ENCODE measurements at regions not wholly inside any gene's neighbourhood (a gene's known extent, or its start where the extent isn't known, plus 50 kb on each side); places are given as distances from the start of the nearest gene placed in this dataset.

GRCh38 chr7:67598469-67598868, 601.8 kb downstream of the TYW1 start:
- no peaks in the 10 kb centered on the region for H3K36me3 Mint-ChIP-seq (ENCODE audit: insufficient read depth)
- peaks cover 8% of the 10 kb centered on the region for H3K9me3 Mint-ChIP-seq
- no peak for DNase-seq (ENCODE audit: low spot score in 2 of 2)
- H3K4me1 Mint-ChIP-seq: no peaks in the 10 kb centered on the region
- no peak for ATAC-seq (replicated peaks; ENCODE audit: extremely low read depth, poor library complexity, severe bottlenecking)
- no peaks in the 10 kb centered on the region for H3K27me3 Mint-ChIP-seq
- H3K27ac Mint-ChIP-seq (ENCODE audit: low read depth): no peak overlapping the region
- H3K4me3 Mint-ChIP-seq: no peak overlapping the region

GRCh38 chr7:67599331-67600062, 602.9 kb downstream of the TYW1 start:
- H3K4me1 Mint-ChIP-seq: no peaks in the 10 kb centered on the region
- peaks cover 8% of the 10 kb centered on the region for H3K9me3 Mint-ChIP-seq
- no peaks in the 10 kb centered on the region for H3K27me3 Mint-ChIP-seq
- DNase-seq (ENCODE audit: low spot score in 2 of 2) (no peak), ATAC-seq (replicated peaks; ENCODE audit: extremely low read depth, poor library complexity, severe bottlenecking) (no peak)
- no peak overlapping the region for H3K27ac Mint-ChIP-seq (ENCODE audit: low read depth)
- no peaks in the 10 kb centered on the region for H3K36me3 Mint-ChIP-seq (ENCODE audit: insufficient read depth)
- no peak overlapping the region for H3K4me3 Mint-ChIP-seq

GRCh38 chr7:67602246-67602887, 605.7 kb downstream of the TYW1 start:
- H3K4me1 Mint-ChIP-seq: no peaks in the 10 kb centered on the region
- no peak for ATAC-seq (replicated peaks; ENCODE audit: extremely low read depth, poor library complexity, severe bottlenecking)
- H3K36me3 Mint-ChIP-seq (ENCODE audit: insufficient read depth): no peaks in the 10 kb centered on the region
- H3K9me3 Mint-ChIP-seq: peaks cover 20% of the 10 kb centered on the region
- H3K27me3 Mint-ChIP-seq: no peaks in the 10 kb centered on the region
- H3K4me3 Mint-ChIP-seq: no peak overlapping the region
- H3K27ac Mint-ChIP-seq (ENCODE audit: low read depth): no peak overlapping the region
- DNase-seq (ENCODE audit: low spot score in 2 of 2): no peak

GRCh38 chr7:67604461-67605386, 608.1 kb downstream of the TYW1 start:
- no peak for ATAC-seq (replicated peaks; ENCODE audit: extremely low read depth, poor library complexity, severe bottlenecking)

GRCh38 chr7:67608806-67609205, 612.2 kb downstream of the TYW1 start:
- peaks cover 13% of the 10 kb centered on the region for H3K9me3 Mint-ChIP-seq
- DNase-seq (ENCODE audit: low spot score in 2 of 2): no peak
- no peak overlapping the region for H3K27ac Mint-ChIP-seq (ENCODE audit: low read depth)
- ATAC-seq (replicated peaks; ENCODE audit: extremely low read depth, poor library complexity, severe bottlenecking): no peak
- H3K27me3 Mint-ChIP-seq: no peaks in the 10 kb centered on the region
- H3K4me1 Mint-ChIP-seq: no peaks in the 10 kb centered on the region
- no peak overlapping the region for H3K4me3 Mint-ChIP-seq
- H3K36me3 Mint-ChIP-seq (ENCODE audit: insufficient read depth): peaks cover 1% of the 10 kb centered on the region

More at GRCh38 chr7:67604461-67605386, 608.1 kb downstream of the TYW1 start:
- Mint-ChIP-seq H3K27ac (ENCODE audit: low read depth) (no peak overlapping the region), H3K4me1 (no peaks in the 10 kb centered on the region), H3K9me3 (peaks cover 20% of the 10 kb centered on the region), H3K4me3 (no peak overlapping the region), H3K27me3 (no peaks in the 10 kb centered on the region), H3K36me3 (ENCODE audit: insufficient read depth) (no peaks in the 10 kb centered on the region)
- no peak for DNase-seq (ENCODE audit: low spot score in 2 of 2)

GRCh38 chr7:67610897-67611296, 614.3 kb downstream of the TYW1 start:
- H3K9me3 Mint-ChIP-seq: peaks cover 5% of the 10 kb centered on the region
- no peak overlapping the region for H3K27ac Mint-ChIP-seq (ENCODE audit: low read depth)
- H3K27me3 Mint-ChIP-seq: no peaks in the 10 kb centered on the region
- DNase-seq (ENCODE audit: low spot score in 2 of 2) (no peak), ATAC-seq (replicated peaks; ENCODE audit: extremely low read depth, poor library complexity, severe bottlenecking) (no peak)
- H3K36me3 Mint-ChIP-seq (ENCODE audit: insufficient read depth): peaks cover 1% of the 10 kb centered on the region
- no peaks in the 10 kb centered on the region for H3K4me1 Mint-ChIP-seq
- H3K4me3 Mint-ChIP-seq: no peak overlapping the region

GRCh38 chr7:67614843-67615242, 618.2 kb downstream of the TYW1 start:
- H3K27ac Mint-ChIP-seq (ENCODE audit: low read depth): no peak overlapping the region
- H3K4me3 Mint-ChIP-seq: no peak overlapping the region
- no peaks in the 10 kb centered on the region for H3K9me3 Mint-ChIP-seq
- peaks cover 14% of the 10 kb centered on the region for H3K27me3 Mint-ChIP-seq
- H3K36me3 Mint-ChIP-seq (ENCODE audit: insufficient read depth): peaks cover 1% of the 10 kb centered on the region
- no peak for DNase-seq (ENCODE audit: low spot score in 2 of 2)
- no peaks in the 10 kb centered on the region for H3K4me1 Mint-ChIP-seq
- ATAC-seq (replicated peaks; ENCODE audit: extremely low read depth, poor library complexity, severe bottlenecking): no peak

GRCh38 chr7:67616517-67616916, 619.9 kb downstream of the TYW1 start:
- ATAC-seq (replicated peaks; ENCODE audit: extremely low read depth, poor library complexity, severe bottlenecking) (no peak), DNase-seq (ENCODE audit: low spot score in 2 of 2) (no peak)
- H3K4me3 Mint-ChIP-seq: no peak overlapping the region
- H3K9me3 Mint-ChIP-seq: no peaks in the 10 kb centered on the region
- H3K4me1 Mint-ChIP-seq: no peaks in the 10 kb centered on the region
- peaks cover 29% of the 10 kb centered on the region for H3K27me3 Mint-ChIP-seq
- no peak overlapping the region for H3K27ac Mint-ChIP-seq (ENCODE audit: low read depth)
- peaks cover 1% of the 10 kb centered on the region for H3K36me3 Mint-ChIP-seq (ENCODE audit: insufficient read depth)

- DNase-seq (ENCODE audit: low spot score in 2 of 2): no peak
- Mint-ChIP-seq H3K36me3 (ENCODE audit: insufficient read depth) (no peaks in the 10 kb centered on the region), H3K4me1 (no peaks in the 10 kb centered on the region), H3K27me3 (peaks cover 44% of the 10 kb centered on the region), H3K9me3 (no peaks in the 10 kb centered on the region), H3K27ac (ENCODE audit: low read depth) (no peak overlapping the region), H3K4me3 (no peak overlapping the region)
- ATAC-seq (replicated peaks; ENCODE audit: extremely low read depth, poor library complexity, severe bottlenecking): no peak
Observed at GRCh38 chr7:67618556-67619162, 622.0 kb downstream of the TYW1 start.

GRCh38 chr7:67619175-67619574, 622.5 kb downstream of the TYW1 start:
- H3K4me1 Mint-ChIP-seq: no peaks in the 10 kb centered on the region
- DNase-seq (ENCODE audit: low spot score in 2 of 2) (no peak), ATAC-seq (replicated peaks; ENCODE audit: extremely low read depth, poor library complexity, severe bottlenecking) (no peak)
- no peaks in the 10 kb centered on the region for H3K9me3 Mint-ChIP-seq
- no peaks in the 10 kb centered on the region for H3K36me3 Mint-ChIP-seq (ENCODE audit: insufficient read depth)
- H3K27ac Mint-ChIP-seq (ENCODE audit: low read depth): no peak overlapping the region
- H3K27me3 Mint-ChIP-seq: peaks cover 50% of the 10 kb centered on the region
- no peak overlapping the region for H3K4me3 Mint-ChIP-seq

- DNase-seq (ENCODE audit: low spot score in 2 of 2): no peak
- peaks cover 3% of the 10 kb centered on the region for H3K4me1 Mint-ChIP-seq
- no peaks in the 10 kb centered on the region for H3K9me3 Mint-ChIP-seq
- H3K4me3 Mint-ChIP-seq: no peak overlapping the region
- peaks cover 55% of the 10 kb centered on the region for H3K27me3 Mint-ChIP-seq
- no peak for ATAC-seq (replicated peaks; ENCODE audit: extremely low read depth, poor library complexity, severe bottlenecking)
- no peaks in the 10 kb centered on the region for H3K36me3 Mint-ChIP-seq (ENCODE audit: insufficient read depth)
- H3K27ac Mint-ChIP-seq (ENCODE audit: low read depth): no peak overlapping the region
Observed at GRCh38 chr7:67620216-67620933, 623.7 kb downstream of the TYW1 start.

GRCh38 chr7:67621704-67622103, 625.1 kb downstream of the TYW1 start:
- Mint-ChIP-seq H3K4me3 (no peak overlapping the region), H3K27ac (ENCODE audit: low read depth) (no peak overlapping the region), H3K27me3 (peaks cover 61% of the 10 kb centered on the region), H3K36me3 (ENCODE audit: insufficient read depth) (no peaks in the 10 kb centered on the region), H3K4me1 (peaks cover 9% of the 10 kb centered on the region), H3K9me3 (no peaks in the 10 kb centered on the region)
- ATAC-seq (replicated peaks; ENCODE audit: extremely low read depth, poor library complexity, severe bottlenecking): no peak
- DNase-seq (ENCODE audit: low spot score in 2 of 2): no peak

Measured in central memory CD8-positive, alpha-beta T cell (primary cell).